ENCODE measurements at regions not wholly inside any gene's neighbourhood (a gene's known extent, or its start where the extent isn't known, plus 50 kb on each side); places are given as distances from the start of the nearest gene placed in this dataset.

- Histone ChIP-seq H2AFZ (ENCODE audit: low read length) (no peak overlapping the region), H3K27me3 (ENCODE audit: insufficient read depth, low read length, poor library complexity, severe bottlenecking) (no peaks in the 10 kb centered on the region), H3K4me1 (ENCODE audit: insufficient read depth, low read length, poor library complexity, severe bottlenecking) (no peaks in the 10 kb centered on the region), H3K9ac (ENCODE audit: low read depth, low read length, poor library complexity, severe bottlenecking) (no peak overlapping the region), H3K9me3 (ENCODE audit: insufficient read depth, low read depth, low read length) (peaks cover 7% of the 10 kb centered on the region; the same call in 1 of the 2 replicates), H3K36me3 (ENCODE audit: insufficient read depth, low read length) (no peaks in the 10 kb centered on the region), H3K4me3 (ENCODE audit: low read length, poor library complexity, severe bottlenecking) (no peak overlapping the region), H3K4me2 (ENCODE audit: low read depth, low read length, poor library complexity, severe bottlenecking) (no peak overlapping the region), H4K20me1 (ENCODE audit: insufficient read depth, low read length, poor library complexity, severe bottlenecking) (no peaks in the 10 kb centered on the region), H3K9me2 (replicated peaks; ENCODE audit: low read depth, low read length) (no peaks in the 10 kb centered on the region), H3F3A (ENCODE audit: low read depth) (no peaks in the 10 kb centered on the region), H3K79me2 (ENCODE audit: insufficient read depth, low read length) (no peaks in the 10 kb centered on the region)
- TF ChIP-seq EZH2phosphoT487 (IDR thresholded peaks at IDR 0.05; ENCODE audit: borderline replicate concordance): no peak
- TF ChIP-seq CTCF (conservative IDR thresholded peaks at IDR 0.05; ENCODE audit: low read length): no peak
These were observed 57.6 kb upstream of the CCDC28A start for GRCh38 chr6:138716013-138716412.

- Histone ChIP-seq H3K4me1 (ENCODE audit: insufficient read depth, low read length, poor library complexity, severe bottlenecking) (no peaks in the 10 kb centered on the region), H4K20me1 (ENCODE audit: insufficient read depth, low read length, poor library complexity, severe bottlenecking) (no peaks in the 10 kb centered on the region), H3K9me2 (replicated peaks; ENCODE audit: low read depth, low read length) (no peaks in the 10 kb centered on the region), H3K4me2 (ENCODE audit: low read depth, low read length, poor library complexity, severe bottlenecking) (no peak overlapping the region), H3K9me3 (ENCODE audit: insufficient read depth, low read depth, low read length) (peaks cover 7% of the 10 kb centered on the region; the same call in 1 of the 2 replicates), H3K27me3 (ENCODE audit: insufficient read depth, low read length, poor library complexity, severe bottlenecking) (no peaks in the 10 kb centered on the region), H3K36me3 (ENCODE audit: insufficient read depth, low read length) (no peaks in the 10 kb centered on the region), H3K79me2 (ENCODE audit: insufficient read depth, low read length) (no peaks in the 10 kb centered on the region), H2AFZ (ENCODE audit: low read length) (no peak overlapping the region), H3K4me3 (ENCODE audit: low read length, poor library complexity, severe bottlenecking) (no peak overlapping the region), H3F3A (ENCODE audit: low read depth) (no peaks in the 10 kb centered on the region), H3K9ac (ENCODE audit: low read depth, low read length, poor library complexity, severe bottlenecking) (no peak overlapping the region)
- TF ChIP-seq CTCF (conservative IDR thresholded peaks at IDR 0.05; ENCODE audit: low read length) (no peak), EZH2phosphoT487 (IDR thresholded peaks at IDR 0.05; ENCODE audit: borderline replicate concordance) (no peak)
These were observed 56.5 kb upstream of the CCDC28A start for GRCh38 chr6:138716971-138717665.

GRCh38 chr6:138719011-138719635, 54.4 kb upstream of the CCDC28A start:
- no peak overlapping the region for H3K9ac ChIP-seq (ENCODE audit: low read depth, low read length, poor library complexity, severe bottlenecking)

More at GRCh38 chr6:138719011-138719635, 54.4 kb upstream of the CCDC28A start:
- Histone ChIP-seq H3K27me3 (ENCODE audit: insufficient read depth, low read length, poor library complexity, severe bottlenecking) (no peaks in the 10 kb centered on the region), H3K9me2 (replicated peaks; ENCODE audit: low read depth, low read length) (no peaks in the 10 kb centered on the region), H3K79me2 (ENCODE audit: insufficient read depth, low read length) (no peaks in the 10 kb centered on the region), H3K4me1 (ENCODE audit: insufficient read depth, low read length, poor library complexity, severe bottlenecking) (peaks cover 16% of the 10 kb centered on the region), H3K4me2 (ENCODE audit: low read depth, low read length, poor library complexity, severe bottlenecking) (no peak overlapping the region), H3K4me3 (ENCODE audit: low read length, poor library complexity, severe bottlenecking) (no peak overlapping the region), H3F3A (ENCODE audit: low read depth) (0 out of 2 replicates have a peak, but pooled peaks cover 7% of the 10 kb centered on the region), H3K9me3 (ENCODE audit: insufficient read depth, low read depth, low read length) (peaks cover 7% of the 10 kb centered on the region; the same call in 1 of the 2 replicates), H4K20me1 (ENCODE audit: insufficient read depth, low read length, poor library complexity, severe bottlenecking) (no peaks in the 10 kb centered on the region), H3K36me3 (ENCODE audit: insufficient read depth, low read length) (no peaks in the 10 kb centered on the region), H2AFZ (ENCODE audit: low read length) (no peak overlapping the region)
- TF ChIP-seq CTCF (conservative IDR thresholded peaks at IDR 0.05; ENCODE audit: low read length) (no peak), EZH2phosphoT487 (IDR thresholded peaks at IDR 0.05; ENCODE audit: borderline replicate concordance) (no peak)

Measured in Loucy (cell line).